GM19452 (cell line): ENCODE measurements at regions not wholly inside any gene's neighbourhood (a gene's known extent, or its start where the extent isn't known, plus 50 kb on each side); places are given as distances from the start of the nearest gene placed in this dataset.
"Not testable (repeated sequence)": the region's sequence is repeated elsewhere in the genome, so short reads cannot be mapped to it uniquely, and the experiment has no call there.

Source experiments
- ATAC-seq: cut with Tn5 transposase; IDR thresholded peaks from one replicate; pipeline ENCODE4 v1.9.1; 2021; ENCODE audit not compliant: unreplicated experiment

DNA sequence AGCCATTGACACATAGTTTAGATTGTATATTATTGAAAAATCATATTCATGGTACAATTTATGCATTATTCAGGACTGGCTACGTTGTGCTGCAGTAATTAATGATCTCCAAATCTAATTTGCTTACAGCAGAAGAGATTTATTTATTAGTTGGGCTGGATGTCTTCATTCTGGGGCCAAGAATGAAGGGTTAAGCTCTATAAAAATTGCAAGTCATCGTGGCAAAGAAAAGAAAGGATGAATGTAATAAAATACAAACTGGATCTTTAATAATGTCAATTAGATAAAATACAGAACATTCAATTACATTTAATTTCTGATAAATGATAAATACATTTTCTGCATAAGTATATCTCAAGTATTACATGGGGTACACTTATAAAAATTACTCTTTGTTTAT is 151.8 kb upstream of the ANO5 start:
- no peak for ATAC-seq

DNA sequence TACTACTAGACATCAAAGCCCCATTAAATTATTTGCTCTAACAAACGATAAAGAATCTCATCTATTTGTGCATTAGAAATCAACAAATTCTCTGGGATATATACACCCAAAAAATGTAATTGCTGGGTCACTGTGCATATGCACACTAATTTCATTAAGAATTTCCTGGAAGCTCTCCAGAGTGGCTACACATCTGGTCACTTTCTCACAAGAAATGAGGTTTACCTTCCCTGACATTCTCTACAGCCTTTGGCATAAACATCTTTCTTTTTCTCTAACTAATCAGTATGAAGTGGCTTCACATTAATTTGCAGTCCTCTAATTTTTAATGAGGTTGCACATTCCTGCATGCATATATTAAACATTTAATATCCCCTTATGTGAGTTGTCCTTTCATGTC is 150.8 kb upstream of the ANO5 start:
- no peak for ATAC-seq

DNA sequence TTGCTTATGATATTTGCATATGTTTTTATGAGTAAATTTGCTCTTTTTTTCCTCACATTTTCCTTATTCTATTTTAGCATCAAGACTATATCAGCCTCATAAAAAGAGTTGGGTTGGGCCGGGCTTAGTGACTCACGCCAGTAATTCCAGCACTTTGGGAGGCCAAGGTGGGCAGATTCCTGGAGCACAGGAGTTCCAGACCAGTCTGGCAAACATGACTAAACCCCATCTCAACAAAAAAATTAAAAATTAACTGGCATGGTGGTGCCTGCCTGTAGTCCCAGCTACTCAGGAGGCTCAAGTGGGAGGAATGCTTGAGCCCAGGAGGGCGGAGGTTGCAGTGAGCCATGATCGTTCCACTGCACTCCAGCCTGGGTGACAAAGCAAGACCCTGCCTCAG is 148.8 kb upstream of the ANO5 start:
- no peak for ATAC-seq

DNA sequence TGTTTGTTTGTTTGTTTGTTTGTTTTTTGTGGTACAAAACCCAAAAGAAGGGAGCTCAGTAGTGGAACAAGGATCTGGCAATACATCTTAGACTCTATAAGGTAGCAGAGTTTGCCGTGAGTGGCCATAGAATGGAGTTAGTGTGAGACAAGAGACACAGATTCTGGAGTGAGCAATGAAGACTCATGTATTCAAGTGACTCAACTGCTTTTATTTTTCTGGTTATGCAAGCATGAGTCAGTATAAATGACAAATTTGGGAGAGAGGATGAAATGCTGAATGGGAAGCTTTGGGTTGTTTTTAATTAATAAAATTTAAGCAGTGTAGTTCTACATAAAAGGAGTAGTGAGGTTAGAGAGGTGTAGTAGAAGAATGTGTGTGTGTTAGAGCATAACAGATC is 143.6 kb upstream of the ANO5 start:
- no peak for ATAC-seq

DNA sequence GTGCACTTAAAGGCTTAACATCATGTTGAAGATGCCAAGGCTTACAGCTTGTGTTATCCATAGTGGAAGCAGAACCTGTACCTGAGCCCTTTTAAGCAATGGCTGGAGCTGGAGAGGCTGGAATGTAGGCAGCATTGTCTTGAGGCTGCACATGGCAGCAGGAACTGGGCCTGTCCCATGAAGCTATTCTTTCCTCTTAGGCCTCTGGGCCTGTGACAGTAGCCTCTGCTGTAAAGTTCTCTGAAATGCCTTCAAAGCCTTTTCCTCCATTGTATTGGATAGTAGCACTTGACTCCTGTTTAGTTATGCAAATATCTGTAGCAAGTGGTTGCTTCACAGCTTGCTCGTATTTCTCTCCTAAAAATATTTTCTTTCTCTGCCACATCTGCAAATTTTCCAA is 127.4 kb upstream of the ANO5 start:
- no peak for ATAC-seq

DNA sequence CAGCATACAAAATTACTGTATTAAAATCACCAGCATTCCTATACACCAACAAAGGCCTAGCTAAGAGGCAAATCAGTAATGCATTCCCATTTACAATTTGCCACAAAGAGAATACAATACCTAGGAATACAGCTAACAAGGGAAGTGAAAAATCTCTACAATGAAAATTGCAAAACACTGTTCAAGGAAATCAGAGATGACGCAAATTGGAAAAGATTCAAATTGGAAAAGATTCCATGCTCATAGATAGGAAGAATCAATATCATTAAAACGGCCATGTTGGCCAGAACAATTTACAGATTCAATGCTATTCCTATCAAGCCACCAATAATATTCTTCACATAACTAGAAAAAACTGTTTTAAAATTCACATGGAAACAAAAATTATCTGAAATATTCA is 123.0 kb upstream of the ANO5 start:
- no peak for ATAC-seq

DNA sequence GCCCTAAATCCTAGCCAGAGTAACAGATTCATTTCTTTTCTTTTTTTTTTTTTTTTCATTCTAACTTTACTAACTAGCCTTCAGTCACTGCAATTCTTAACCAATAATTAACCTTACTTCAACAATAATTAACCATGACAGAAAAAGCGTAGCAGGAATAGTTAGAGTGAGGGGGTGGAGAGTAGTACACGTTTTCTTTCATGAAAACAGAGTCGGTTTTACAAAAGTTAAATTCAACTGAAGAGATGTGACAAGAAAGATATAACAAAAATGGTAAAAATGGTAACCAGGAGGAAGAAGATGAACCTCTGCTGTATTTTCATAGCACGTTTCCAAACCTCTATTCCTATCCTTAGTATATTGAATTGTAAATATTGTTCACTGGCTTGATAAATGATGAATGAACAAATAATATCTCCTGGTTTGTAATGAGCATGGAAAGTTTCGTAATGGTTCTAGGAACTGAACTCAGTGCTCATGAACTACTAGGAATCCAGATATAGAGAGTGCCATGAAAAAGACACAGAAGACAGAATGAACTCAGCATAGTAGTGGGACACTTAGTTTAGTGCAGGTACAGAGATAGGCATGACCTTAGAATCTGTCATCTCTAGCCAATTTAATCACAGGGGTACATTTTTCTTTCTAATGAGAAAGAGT is 116.5 kb upstream of the ANO5 start:
- ATAC-seq: no peak

DNA sequence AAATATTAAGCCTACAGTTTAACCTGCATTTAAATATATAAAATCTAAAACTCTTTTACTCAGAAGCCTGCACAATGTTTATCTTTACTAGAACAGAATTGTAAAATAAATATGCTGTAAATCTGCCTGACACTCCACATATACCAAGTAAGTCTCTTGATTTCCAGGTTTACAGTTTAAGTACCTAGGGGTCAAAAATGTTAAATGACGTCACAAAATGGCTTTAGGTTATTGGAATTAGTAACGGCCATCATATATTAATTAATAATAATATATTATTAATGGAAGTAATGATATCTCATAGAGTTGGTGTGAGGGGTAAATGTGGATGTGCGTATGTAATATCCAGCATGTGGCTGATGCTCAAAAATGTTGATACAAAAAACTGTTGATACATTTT is 114.8 kb upstream of the ANO5 start:
- ATAC-seq: no peak

DNA sequence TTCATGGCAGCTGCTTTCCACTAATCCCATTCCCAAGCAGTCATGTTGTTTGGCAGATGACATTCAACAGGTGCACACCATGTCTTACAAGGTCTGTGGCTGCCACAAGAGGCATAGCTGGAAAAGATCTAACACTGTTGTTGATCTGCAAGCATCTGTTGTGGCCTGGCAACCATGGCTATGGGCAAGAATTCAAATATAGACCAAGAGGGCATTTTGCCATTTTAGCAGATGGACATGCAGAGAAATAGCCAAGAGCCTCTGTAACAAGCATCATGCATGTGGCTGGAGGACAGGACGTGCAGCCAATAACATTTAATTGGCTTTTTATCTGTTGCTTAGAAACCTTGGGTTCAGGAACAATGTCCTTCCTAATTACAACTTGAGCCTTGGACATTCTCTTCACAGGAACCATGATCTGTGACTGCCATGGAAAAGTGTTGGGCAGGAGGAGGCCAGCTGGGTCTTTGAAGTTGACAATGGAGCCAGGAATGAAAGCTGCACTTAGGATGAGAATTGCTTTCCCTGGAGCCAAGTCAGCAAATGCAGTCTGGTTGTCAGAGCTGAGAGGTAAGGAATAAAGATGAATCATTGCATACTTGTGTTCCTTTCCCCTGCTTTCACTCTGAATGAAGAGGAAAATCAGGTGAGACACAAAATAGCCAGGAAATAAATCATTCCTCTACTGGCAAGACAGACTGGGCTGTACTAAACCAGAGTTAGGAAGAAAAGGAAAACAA is 113.6 kb upstream of the ANO5 start:
- ATAC-seq: no peak

DNA sequence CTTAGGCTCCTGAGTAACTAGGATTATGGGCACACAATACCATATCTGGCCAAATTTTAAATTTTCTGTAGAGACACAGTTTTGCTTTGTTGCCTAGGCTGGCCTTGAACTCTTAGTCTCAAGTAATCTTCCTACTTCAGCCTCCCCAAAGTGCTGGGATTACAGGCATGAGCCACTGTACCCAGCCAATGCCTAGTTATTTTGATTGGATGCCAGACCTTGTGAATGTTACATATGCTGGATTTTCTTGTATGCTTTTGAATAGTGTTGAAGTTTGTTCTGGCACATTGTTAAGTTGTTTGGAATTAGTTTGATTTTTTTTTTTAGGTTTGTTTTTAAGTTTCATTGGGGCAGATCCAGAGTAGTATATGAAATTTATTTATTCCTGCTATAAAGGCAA is 110.7 kb upstream of the ANO5 start:
- ATAC-seq: no peak

DNA sequence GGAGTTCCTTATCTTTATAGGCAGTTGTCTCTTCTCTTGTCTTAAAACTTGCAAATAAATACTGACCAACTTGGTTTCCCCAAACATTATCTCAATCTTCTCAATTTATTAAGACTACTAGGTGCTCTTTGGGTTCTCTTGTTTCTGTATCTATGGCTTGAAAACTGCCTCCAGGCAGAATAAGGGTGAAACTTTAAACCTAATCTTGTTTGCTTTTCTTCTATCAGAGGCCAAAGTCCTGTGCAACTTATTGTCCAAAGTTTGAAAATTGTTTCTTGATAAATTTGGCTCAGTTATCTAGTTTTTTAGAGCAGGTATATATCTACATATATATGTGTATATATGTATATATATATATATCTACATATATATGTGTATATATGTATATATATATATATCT is 110.1 kb upstream of the ANO5 start:
- ATAC-seq: no peak

DNA sequence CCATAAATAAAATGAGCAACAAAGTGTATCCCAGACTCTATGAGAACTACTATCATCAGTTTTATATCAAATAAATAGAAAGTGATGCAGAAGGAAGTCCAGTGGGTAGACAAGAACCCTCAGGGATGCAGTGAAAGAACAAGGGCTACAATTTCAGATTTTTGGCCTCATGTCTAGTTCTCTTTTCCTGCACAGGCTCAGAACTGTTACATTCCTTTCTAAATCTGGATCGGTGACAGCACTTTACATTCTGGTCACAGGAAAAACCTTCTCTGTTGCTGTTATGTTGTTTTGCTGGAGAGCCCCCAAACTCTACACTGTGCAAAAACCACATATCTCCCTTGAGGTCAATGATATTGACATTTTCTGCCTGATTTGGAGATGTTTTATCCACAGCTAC is 108.8 kb upstream of the ANO5 start:
- no peak for ATAC-seq

DNA sequence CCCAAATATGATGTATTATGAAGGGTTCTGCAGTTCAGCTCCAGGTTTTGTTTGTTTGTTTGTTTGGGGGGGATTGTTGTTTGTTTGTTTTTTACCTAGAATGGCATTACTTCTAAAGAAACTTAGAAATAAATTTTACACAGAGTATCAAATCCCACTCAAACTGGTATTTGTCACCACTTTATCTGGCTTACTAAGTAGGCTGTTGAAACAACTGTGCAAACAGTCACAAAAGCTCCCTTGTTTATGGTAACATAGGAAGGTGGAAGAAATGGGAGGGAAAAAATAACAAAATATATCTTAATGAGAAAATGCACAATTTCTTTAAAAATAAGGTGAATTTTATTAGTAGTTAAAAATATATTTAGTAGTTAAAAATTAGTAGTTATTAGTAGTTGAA is 108.3 kb upstream of the ANO5 start:
- ATAC-seq: no peak

DNA sequence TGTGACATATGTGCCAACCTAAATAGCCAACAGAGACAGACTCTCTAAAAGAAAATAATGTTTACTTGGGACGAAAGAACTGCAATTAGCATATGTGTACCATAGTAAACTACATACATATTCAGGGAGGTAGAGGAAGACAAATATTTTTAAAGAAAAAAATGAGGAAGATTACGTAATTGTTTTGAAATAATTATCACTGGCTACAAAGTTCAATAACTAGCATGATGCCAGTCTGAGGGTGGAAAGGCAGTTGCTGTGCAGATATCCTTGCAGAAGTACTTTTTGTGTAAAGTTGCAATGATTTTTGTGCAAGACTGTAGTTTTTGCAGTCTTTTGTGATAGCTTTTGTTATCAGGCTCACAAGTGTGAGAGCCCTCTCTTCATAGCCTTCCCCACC is 103.3 kb upstream of the ANO5 start:
- no peak for ATAC-seq

DNA sequence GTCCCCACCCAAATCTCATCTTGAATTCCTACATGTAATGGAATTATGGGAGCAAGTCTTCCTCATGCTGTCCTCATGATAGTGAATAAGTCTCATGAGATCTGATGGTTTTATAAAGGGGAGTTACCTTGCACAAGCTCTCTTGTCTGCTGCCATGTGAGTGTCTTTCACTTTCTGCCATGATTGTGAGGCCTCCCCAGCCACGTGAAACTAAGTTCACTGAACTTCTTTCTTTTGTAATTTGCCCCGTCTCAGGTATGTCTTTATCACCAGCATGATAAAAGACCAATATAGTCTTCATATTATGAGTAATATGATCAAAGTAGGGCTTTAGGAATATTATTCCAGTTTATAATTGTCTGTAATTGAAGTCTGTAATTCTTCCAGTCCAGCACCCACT is 86.3 kb upstream of the ANO5 start:
- ATAC-seq: no peak

DNA sequence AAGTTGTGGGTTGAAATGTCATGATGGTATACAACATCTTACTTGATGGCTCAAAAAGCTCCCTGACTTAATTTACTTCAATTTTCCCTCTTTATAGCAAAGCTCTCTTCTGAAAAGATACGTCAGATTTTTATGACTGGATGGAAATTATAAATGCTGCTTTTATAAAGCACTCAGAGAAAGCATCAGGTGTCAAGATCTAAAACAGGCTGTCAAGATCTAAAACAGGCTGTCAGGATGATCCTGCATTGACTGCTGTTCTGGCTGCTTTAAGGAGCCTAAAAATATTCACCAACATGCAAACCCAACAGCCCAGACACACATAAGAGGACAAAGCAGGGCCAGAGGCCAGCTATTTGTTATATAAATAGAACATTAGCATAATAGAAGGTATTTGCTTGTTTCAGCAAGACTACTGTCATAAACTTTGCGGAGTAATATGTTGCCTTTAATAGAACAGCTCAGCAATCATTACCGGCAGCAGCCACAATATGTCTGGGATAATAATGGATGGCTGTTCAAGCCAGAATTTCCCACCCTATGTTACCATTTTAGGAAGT is 77.3 kb upstream of the ANO5 start:
- ATAC-seq: no peak

DNA sequence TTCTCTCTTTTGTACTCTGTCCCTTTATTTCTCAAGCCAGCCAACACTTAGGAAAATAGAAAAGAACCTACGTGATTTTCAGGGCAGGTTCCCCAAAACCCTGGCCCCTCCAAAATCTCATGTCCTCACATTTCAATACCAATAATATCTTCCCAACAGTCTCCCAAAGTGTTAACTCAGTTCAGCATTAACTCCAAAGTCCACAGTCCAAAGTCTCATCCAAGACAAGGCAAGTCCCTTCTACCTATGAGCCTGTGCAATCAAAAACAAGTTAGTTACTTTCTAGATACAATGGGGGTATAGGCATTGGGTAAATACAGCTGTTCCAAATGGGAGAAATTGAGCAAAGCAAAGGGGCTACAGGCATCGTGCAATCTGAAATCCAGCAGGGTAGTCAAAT is 64.9 kb upstream of the ANO5 start:
- ATAC-seq: not testable (repeated sequence)

DNA sequence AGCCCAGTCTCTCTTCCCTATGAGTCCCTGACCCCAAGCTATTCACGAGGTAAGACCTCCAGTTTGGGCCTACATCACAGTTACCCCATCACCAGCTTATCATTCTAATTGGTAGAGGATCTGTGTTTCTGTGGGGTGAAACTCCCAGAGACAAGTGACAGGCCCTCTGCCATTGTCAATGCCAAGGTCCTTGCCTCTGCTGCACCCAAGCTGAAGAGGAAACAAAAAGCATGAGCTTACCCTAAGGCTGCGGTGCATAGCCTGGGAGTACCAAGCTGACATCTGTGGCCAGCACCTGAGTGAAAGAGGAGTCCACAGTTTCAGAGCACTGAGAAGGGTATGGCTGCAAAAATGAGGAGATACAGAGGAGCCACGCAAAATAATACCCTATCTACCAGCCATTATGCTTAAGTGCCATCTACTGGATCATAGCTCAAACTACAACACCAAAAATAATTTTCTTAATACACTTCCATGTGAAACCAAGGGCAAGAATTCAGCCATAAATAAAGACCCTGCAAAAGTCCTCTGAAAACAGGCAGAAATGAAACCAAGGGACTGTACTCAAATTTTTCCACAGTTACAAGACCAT is 62.3 kb upstream of the ANO5 start:
- ATAC-seq: no peak

DNA sequence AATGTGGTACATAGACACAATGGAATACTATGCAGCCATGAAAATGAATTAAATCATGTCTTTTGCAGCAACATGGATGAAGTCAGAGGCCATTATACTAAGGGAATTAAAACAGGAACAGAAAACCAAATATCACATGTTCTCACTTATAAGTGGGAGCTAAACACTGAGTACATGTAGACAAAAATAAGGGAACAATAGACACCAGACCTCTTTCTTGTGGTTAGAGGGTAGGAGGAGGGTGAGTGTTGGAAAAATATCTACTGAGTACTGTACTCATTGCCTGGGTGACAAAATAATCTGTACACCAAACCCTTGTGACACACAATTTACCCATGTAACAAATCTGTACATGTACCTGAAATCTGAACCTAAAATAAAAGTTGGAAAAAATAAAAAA is 59.1 kb upstream of the ANO5 start:
- no peak for ATAC-seq

DNA sequence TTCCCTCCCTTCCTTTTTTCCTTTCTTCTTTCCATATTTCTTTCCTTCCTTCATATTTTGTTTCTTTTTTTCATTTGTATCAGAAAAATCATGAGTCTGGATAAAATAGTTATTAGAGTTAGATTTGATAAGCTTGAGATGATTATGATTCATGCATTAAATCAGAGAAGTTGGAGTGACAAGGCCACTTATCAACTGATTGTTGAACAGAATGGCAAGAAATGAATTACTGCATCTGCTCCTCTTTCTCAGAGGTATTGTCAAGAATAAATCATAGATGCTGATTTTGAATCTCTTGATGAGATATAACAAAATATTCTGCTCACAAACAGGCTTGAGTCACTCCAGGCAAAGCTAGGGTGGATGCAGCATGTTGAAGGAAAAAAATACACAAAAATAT is 54.6 kb upstream of the ANO5 start:
- no peak for ATAC-seq
